ENCODE measurements at regions not wholly inside any gene's neighbourhood (a gene's known extent, or its start where the extent isn't known, plus 50 kb on each side); places are given as distances from the start of the nearest gene placed in this dataset.

DNA sequence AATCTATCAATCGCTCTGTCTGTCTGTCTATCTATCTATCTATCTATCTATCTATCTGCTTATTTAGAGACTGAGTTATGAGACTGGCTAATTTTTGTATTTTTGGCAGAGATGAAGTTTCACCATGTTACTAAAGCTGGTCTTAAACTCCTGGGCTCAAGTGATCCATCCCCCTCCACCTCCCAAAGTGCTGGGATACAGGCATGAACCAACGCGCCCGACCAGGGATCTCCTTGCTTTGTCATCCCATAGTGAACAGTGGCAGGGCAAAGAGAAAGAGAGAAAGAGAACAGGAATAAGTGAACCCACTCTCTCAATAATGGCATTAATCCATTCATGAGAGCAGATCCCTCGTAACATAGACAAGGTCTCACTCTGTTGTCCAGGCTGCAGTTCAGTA, 66.4 kb upstream of the DSP start:
- Histone ChIP-seq H3K9me3 (no peaks in the 10 kb centered on the region), H3K4me1 (no peaks in the 10 kb centered on the region), H3K4me3 (no peak overlapping the region), H3K27ac (replicated peaks in 1 of 4) (no peak overlapping the region), H3K27me3 (no peaks in the 10 kb centered on the region), H3K36me3 (no peaks in the 10 kb centered on the region)
- no peak for TF ChIP-seq POLR2A (IDR thresholded peaks at IDR 0.05; ENCODE audit: low read depth)
- WGBS: 96% methylated on average over 5 of the region's 5 CpGs
- intact Hi-C loops (cut with DNase I): no loop called here
- DNase-seq (ENCODE audit: extremely low spot score): no peak

DNA sequence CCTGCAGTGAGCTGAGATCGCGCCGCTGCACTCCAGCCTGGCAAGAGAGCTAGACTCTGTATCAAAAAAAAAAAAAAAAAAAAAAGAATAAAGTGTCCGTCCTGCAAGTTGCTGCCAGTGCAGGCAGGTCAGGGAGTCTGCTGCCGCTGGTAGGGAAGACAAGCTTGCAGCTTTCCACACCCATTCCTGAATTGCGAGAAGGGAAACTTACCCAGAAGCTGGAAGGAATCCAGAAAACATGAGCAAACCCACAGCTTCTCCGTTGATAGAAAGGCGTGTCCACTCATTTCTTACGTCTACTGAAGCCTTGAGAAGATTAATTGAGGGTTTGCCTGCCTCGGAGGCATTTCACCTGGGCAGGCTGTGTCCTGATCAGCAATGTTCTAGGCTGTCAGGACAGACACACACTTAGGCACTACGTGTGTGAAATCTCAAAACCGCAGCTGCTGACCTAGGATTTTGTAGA, 61.6 kb upstream of the DSP start:
- 45% methylated on average over 11 of the region's 12 CpGs for WGBS
- TF ChIP-seq, protein P1, sequence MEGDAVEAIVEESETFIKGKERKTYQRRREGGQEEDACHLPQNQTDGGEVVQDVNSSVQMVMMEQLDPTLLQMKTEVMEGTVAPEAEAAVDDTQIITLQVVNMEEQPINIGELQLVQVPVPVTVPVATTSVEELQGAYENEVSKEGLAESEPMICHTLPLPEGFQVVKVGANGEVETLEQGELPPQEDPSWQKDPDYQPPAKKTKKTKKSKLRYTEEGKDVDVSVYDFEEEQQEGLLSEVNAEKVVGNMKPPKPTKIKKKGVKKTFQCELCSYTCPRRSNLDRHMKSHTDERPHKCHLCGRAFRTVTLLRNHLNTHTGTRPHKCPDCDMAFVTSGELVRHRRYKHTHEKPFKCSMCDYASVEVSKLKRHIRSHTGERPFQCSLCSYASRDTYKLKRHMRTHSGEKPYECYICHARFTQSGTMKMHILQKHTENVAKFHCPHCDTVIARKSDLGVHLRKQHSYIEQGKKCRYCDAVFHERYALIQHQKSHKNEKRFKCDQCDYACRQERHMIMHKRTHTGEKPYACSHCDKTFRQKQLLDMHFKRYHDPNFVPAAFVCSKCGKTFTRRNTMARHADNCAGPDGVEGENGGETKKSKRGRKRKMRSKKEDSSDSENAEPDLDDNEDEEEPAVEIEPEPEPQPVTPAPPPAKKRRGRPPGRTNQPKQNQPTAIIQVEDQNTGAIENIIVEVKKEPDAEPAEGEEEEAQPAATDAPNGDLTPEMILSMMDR (IDR thresholded peaks at IDR 0.05): no peak
- TF ChIP-seq POLR2A (IDR thresholded peaks at IDR 0.05; ENCODE audit: low read depth) (no peak), POLR2AphosphoS5 (IDR thresholded peaks at IDR 0.05) (no peak), EP300 (IDR thresholded peaks at IDR 0.05) (no peak)
- Histone ChIP-seq H3K9me3 (no peaks in the 10 kb centered on the region), H3K36me3 (no peaks in the 10 kb centered on the region), H3K4me1 (no peaks in the 10 kb centered on the region), H3K27me3 (peaks cover 0 to 4% (median 0%) of the 10 kb centered on the region in 4 donors), H3K27ac (replicated peaks in 1 of 4) (no peak overlapping the region), H3K4me3 (no peak overlapping the region)
- intact Hi-C loops (cut with DNase I): no loop called here
- no peak for DNase-seq (ENCODE audit: extremely low spot score)

DNA sequence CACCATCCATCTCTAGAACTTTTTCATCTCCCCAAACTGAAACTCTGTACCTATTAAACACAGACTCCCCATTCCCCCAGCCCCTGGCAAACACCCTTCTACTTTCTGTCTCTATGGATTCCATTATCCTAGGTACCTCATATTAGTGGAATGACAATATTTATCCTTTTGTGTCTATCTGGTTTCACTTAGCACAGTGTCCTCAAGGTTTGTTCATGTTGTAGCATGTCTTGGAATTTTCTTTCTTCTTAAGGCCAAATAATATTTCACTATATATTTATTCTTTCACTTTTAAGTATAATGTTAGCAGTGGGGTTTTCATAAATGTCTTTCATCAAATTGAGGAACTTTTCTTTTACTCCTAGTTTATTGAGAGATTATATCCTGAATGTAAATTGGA, 56.8 kb upstream of the DSP start:
- DNase-seq (ENCODE audit: extremely low spot score): no peak
- intact Hi-C loops (cut with DNase I): no loop called here
- H3K4me3 ChIP-seq: no peak overlapping the region
- H3K4me1 ChIP-seq: no peaks in the 10 kb centered on the region
- TF ChIP-seq EP300 (IDR thresholded peaks at IDR 0.05) (no peak), POLR2AphosphoS5 (IDR thresholded peaks at IDR 0.05) (no peak), POLR2A (IDR thresholded peaks at IDR 0.05; ENCODE audit: low read depth) (no peak)
- TF ChIP-seq, protein P1 (IDR thresholded peaks at IDR 0.05): no peak
- no peak overlapping the region for H3K27ac ChIP-seq (replicated peaks in 1 of 4)
- H3K36me3 ChIP-seq: no peaks in the 10 kb centered on the region
- no peaks in the 10 kb centered on the region for H3K9me3 ChIP-seq
- peaks cover 0 to 9% (median 0%) of the 10 kb centered on the region in 4 donors for H3K27me3 ChIP-seq

DNA sequence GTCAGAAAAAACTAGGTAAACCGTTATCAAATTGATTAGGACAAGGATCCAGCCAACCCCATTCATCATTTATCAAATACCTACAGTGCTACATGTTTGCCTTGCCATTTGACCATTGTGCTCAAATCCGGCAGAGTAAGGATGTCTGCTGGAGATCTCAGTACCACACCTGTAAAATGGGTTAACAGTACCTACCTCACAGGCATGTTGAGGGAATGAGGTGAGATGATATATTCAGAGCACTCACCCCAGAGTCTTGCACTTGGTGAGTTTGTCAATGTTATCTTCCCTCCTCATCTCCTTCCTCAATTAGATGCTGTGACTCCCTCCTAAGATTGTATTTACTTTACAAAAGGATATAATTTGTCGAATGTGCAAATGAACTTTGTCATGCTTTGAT, 54.5 kb upstream of the DSP start:
- Histone ChIP-seq H3K27me3 (peaks cover 0 to 12% (median 0%) of the 10 kb centered on the region in 4 donors), H3K27ac (replicated peaks in 1 of 4) (no peak overlapping the region), H3K4me1 (no peaks in the 10 kb centered on the region), H3K4me3 (no peak overlapping the region), H3K36me3 (no peaks in the 10 kb centered on the region), H3K9me3 (no peaks in the 10 kb centered on the region)
- intact Hi-C loops (cut with DNase I): no loop called here
- no peak for DNase-seq (ENCODE audit: extremely low spot score)
- TF ChIP-seq, protein P1 (IDR thresholded peaks at IDR 0.05): no peak
- TF ChIP-seq POLR2AphosphoS5 (IDR thresholded peaks at IDR 0.05) (no peak), POLR2A (IDR thresholded peaks at IDR 0.05; ENCODE audit: low read depth) (no peak), EP300 (IDR thresholded peaks at IDR 0.05) (no peak)
- WGBS: 92% methylated on average over 3 of the region's 3 CpGs

DNA sequence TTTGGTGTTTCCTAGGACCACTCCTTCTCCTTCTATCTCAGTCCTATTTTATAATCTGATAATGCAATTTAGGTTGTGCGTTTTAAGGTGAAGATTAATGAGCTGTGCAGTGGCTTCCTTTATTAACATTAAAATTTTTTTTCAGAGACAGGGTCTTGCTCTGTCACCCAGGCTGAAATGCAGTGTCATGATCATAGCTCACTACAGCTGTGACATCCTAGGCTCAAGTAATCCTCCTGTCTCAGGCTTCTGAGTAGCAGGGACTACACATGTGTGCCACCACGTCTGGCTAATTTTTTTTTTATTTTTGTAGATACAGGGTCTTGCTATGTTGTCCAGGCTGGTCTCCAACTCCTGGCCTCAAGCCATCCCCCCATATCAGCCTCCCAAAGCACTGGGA, 53.0 kb upstream of the DSP start:
- Histone ChIP-seq H3K4me1 (no peaks in the 10 kb centered on the region), H3K4me3 (no peak overlapping the region), H3K27me3 (peaks cover 0 to 12% (median 0%) of the 10 kb centered on the region in 4 donors), H3K9me3 (peaks cover 0 to 9% (median 2%) of the 10 kb centered on the region in 4 donors), H3K27ac (replicated peaks in 1 of 4) (no peak overlapping the region), H3K36me3 (no peaks in the 10 kb centered on the region)
- TF ChIP-seq EP300 (IDR thresholded peaks at IDR 0.05) (no peak), POLR2A (IDR thresholded peaks at IDR 0.05; ENCODE audit: low read depth) (no peak), POLR2AphosphoS5 (IDR thresholded peaks at IDR 0.05) (no peak)
- TF ChIP-seq, protein P1 (IDR thresholded peaks at IDR 0.05): no peak
- 75% methylated on average over 2 of the region's 2 CpGs for WGBS
- no peak for DNase-seq (ENCODE audit: extremely low spot score)
- intact Hi-C loops (cut with DNase I): no loop called here

All from esophagus muscularis mucosa (tissue), 4 donors.